ENCODE measurements at regions not wholly inside any gene's neighbourhood (a gene's known extent, or its start where the extent isn't known, plus 50 kb on each side); places are given as distances from the start of the nearest gene placed in this dataset.

- no peak overlapping the region for H3K27ac ChIP-seq
- TF ChIP-seq ZFX (IDR thresholded peaks at IDR 0.05) (no peak), CTCF (conservative IDR thresholded peaks at IDR 0.05) (no peak)
Measured at GRCh38 chr7:155217634-155218033, 80.0 kb upstream of the INSIG1 start.

- H3K27ac ChIP-seq: no peak overlapping the region
- TF ChIP-seq CTCF (conservative IDR thresholded peaks at IDR 0.05) (no peak), ZFX (IDR thresholded peaks at IDR 0.05) (no peak)
Measured at GRCh38 chr7:155218276-155219153, 79.2 kb upstream of the INSIG1 start.

GRCh38 chr7:155219154-155219531 lies 78.5 kb upstream of the INSIG1 start:
- TF ChIP-seq CTCF (conservative IDR thresholded peaks at IDR 0.05): no peak

DNA sequence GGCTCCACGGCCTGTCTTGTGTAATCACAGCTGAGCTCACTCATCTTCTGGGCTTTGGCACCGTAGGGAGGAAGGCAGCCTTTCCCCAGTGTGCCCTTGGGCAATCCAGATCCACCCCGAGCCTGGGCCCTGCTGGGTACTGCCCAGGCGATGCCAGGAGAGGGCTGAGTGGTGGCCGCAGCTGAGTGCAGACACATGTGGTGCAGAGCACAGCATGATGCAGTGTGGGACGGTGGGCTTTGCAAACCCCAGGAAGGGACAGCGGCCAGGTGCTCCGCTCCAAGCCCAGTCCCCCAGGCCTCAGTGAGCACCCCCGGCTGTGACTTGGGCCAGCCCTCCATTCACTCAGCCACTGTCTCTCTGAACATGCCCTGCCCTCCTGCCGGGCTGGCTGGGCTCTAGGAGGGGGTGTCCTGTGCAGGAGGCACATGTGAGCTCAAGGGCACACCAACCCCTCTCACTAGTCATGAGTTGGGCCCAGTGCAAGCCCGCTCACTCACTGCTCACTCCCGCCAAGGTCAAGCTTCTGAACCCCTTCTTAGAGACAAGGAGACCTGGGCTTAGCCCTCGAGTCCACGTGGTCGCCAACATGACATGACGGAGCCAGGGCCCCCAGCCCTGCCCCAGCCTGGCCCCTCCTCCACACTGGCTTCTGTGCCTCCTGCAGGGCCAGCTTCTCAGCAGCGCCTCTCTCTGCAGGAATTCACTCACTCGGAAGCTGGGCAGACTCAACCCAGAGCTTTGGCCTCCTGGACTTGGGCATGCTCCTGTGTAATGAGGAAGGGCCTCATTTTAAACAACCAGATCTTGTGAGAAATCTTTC lies 77.5 kb upstream of the INSIG1 start:
- H3K27ac ChIP-seq: no peak overlapping the region; the same call in 1 of the 2 replicates
- no peak for TF ChIP-seq ZFX (IDR thresholded peaks at IDR 0.05)
- no peak for TF ChIP-seq CTCF (conservative IDR thresholded peaks at IDR 0.05)

More at GRCh38 chr7:155219154-155219531, 78.5 kb upstream of the INSIG1 start:
- no peak overlapping the region for H3K27ac ChIP-seq

DNA sequence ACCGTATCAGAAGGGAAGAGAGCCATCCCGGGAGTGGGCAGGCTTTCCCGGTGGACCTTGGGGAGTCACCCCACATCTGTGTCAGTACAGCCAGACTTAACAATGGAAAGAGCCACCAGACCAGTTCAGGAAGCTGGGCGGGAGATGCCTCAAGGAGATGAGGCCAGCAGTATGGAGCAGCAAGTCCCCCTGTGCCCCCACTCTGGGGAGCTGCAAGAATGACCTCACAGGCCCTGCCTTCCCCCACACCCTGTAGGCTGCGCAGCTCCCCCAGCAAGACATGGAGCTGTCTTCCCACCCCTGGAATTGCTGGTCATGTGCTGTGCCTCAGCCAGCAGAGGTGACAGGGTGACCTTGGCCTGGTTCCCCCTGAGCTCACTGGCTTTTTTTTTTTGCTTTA lies 76.8 kb upstream of the INSIG1 start:
- H3K27ac ChIP-seq: no peak overlapping the region; the same call in 1 of the 2 replicates
- TF ChIP-seq ZFX (IDR thresholded peaks at IDR 0.05) (no peak), CTCF (conservative IDR thresholded peaks at IDR 0.05) (no peak)

GRCh38 chr7:155221547-155221946 lies 76.1 kb upstream of the INSIG1 start:
- TF ChIP-seq ZFX (IDR thresholded peaks at IDR 0.05) (no peak), CTCF (conservative IDR thresholded peaks at IDR 0.05) (no peak)
- no peak overlapping the region for H3K27ac ChIP-seq

GRCh38 chr7:155222061-155222460 lies 75.6 kb upstream of the INSIG1 start:
- TF ChIP-seq ZFX (IDR thresholded peaks at IDR 0.05) (no peak), CTCF (conservative IDR thresholded peaks at IDR 0.05) (no peak)
- H3K27ac ChIP-seq: no peak overlapping the region
